Gastroesophageal sphincter (tissue), 3 donors: ENCODE measurements at regions not wholly inside any gene's neighbourhood (a gene's known extent, or its start where the extent isn't known, plus 50 kb on each side); places are given as distances from the start of the nearest gene placed in this dataset.

ENCODE experiments used
- CTCF ChIP-seq, 4 experiments: fragments of 200-600 bp in 2 of 4; fragments of 450-650 bp in 2 of 4; sonication (generic) in 1 of 4; IDR thresholded peaks; one replicate each; pipeline ENCODE4 v1.5.1; 2017 to 2019; ENCODE audit warnings: antibody characterized with exemption in 4 of 4, mild to moderate bottlenecking in 2 of 4, moderate library complexity in 2 of 4
- POLR2A ChIP-seq, 2 donors: fragments of 450-650 bp; IDR thresholded peaks; one replicate each; pipeline ENCODE4 v1.6.1; 2017; ENCODE audit warnings: antibody characterized with exemption in 2 of 2, mild to moderate bottlenecking in 2 of 2, moderate library complexity in 1 of 2

GRCh38 chr3:105144837-105145236 is 221.9 kb upstream of the ALCAM start:
- TF ChIP-seq POLR2A (IDR thresholded peaks at IDR 0.05) = no peak
- TF ChIP-seq CTCF (IDR thresholded peaks at IDR 0.05) = no peak
